K562 (cell line): ENCODE measurements at regions not wholly inside any gene's neighbourhood (a gene's known extent, or its start where the extent isn't known, plus 50 kb on each side); places are given as distances from the start of the nearest gene placed in this dataset.

Source experiments
- CTCF ChIP-seq, 3 experiments: IDR thresholded peaks in 2 of 3; conservative IDR thresholded peaks in 1 of 3; 2 replicates each; pipeline ENCODE4 v1.5.1; 2011 to 2012; ENCODE audit warnings: low read length in 3 of 3, mild to moderate bottlenecking in 3 of 3, control low read depth in 2 of 3, improper control_type of control experiment in 1 of 3, inconsistent platforms in 1 of 3, low read depth in 1 of 3, mixed read lengths in 1 of 3, moderate library complexity in 1 of 3; ENCODE audit not compliant: insufficient read depth in 2 of 3
- EGR1 ChIP-seq: fragments of 450-650 bp; conservative IDR thresholded peaks from 2 replicates; pipeline ENCODE4 v1.6.1; 2017; ENCODE audit warnings: mild to moderate bottlenecking
- NFE2L1 ChIP-seq: fragments of 450-650 bp; IDR thresholded peaks from 2 replicates; pipeline ENCODE4 v1.6.1; 2016; ENCODE audit warnings: missing genetic modification characterization, low read depth, mild to moderate bottlenecking, missing compliant biosample characterization, moderate library complexity, borderline replicate concordance
- NR2F6 ChIP-seq: fragments of 450-650 bp; formaldehyde crosslinking; IDR thresholded peaks from 2 replicates; pipeline ENCODE4 v1.4.0; 2020; ENCODE audit warnings: mild to moderate bottlenecking
- POLR2A ChIP-seq: fragments of 450-650 bp; conservative IDR thresholded peaks from 2 replicates; pipeline ENCODE4 v1.6.1; 2016
- POLR2AphosphoS5 ChIP-seq: IDR thresholded peaks from 2 replicates; pipeline ENCODE4 v1.6.1; 2011; ENCODE audit warnings: mild to moderate bottlenecking, low read depth, low read length, moderate library complexity; ENCODE audit not compliant: control insufficient read depth, insufficient read depth
- PRPF4 ChIP-seq: fragments of 200-400 bp; formaldehyde crosslinking; IDR thresholded peaks from one replicate; pipeline ENCODE4 v1.6.1; 2017; ENCODE audit warnings: low read length, low read depth, mild to moderate bottlenecking; ENCODE audit not compliant: insufficient read depth, poor library complexity, severe bottlenecking
- TAF1 ChIP-seq: IDR thresholded peaks from 2 replicates; pipeline ENCODE4 v1.6.1; 2011; ENCODE audit warnings: mild to moderate bottlenecking, low read length, moderate library complexity; ENCODE audit not compliant: insufficient read depth, control insufficient read depth, severe bottlenecking; ENCODE audit errors: extremely low read depth
- TRIM24 ChIP-seq, 2 experiments: fragments of 450-650 bp; IDR thresholded peaks; 2 replicates each; pipeline ENCODE4 v1.6.1; 2016
- TF ChIP-seq, protein P1 (sequence below): fragments of 200-600 bp; sonication (generic); IDR thresholded peaks from one replicate; pipeline ENCODE4 v1.6.1; 2012; ENCODE audit warnings: mild to moderate bottlenecking, low read depth, low read length, inconsistent platforms

DNA sequence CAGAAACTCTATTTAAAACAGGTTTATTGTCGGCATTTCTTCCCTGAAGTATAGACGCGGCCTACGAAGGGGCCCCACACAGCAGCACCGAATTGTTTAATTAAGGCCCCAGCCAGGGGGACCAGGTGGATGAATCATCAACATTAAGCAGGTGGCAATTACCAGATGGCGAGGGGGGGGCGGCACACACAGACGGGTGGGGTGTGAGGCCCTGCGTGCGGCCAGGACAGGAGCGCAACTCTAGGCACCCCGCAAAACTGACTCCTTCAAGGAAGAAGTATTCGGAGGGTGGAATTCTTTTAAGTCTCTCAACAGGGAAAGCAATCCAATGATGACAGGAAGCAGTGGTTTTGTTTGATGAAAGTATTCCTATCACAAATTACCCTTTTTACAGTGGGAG, 830.4 kb downstream of the GALR1 start:
- no peak for TF ChIP-seq TRIM24 (IDR thresholded peaks at IDR 0.05)
- TF ChIP-seq, protein P1, sequence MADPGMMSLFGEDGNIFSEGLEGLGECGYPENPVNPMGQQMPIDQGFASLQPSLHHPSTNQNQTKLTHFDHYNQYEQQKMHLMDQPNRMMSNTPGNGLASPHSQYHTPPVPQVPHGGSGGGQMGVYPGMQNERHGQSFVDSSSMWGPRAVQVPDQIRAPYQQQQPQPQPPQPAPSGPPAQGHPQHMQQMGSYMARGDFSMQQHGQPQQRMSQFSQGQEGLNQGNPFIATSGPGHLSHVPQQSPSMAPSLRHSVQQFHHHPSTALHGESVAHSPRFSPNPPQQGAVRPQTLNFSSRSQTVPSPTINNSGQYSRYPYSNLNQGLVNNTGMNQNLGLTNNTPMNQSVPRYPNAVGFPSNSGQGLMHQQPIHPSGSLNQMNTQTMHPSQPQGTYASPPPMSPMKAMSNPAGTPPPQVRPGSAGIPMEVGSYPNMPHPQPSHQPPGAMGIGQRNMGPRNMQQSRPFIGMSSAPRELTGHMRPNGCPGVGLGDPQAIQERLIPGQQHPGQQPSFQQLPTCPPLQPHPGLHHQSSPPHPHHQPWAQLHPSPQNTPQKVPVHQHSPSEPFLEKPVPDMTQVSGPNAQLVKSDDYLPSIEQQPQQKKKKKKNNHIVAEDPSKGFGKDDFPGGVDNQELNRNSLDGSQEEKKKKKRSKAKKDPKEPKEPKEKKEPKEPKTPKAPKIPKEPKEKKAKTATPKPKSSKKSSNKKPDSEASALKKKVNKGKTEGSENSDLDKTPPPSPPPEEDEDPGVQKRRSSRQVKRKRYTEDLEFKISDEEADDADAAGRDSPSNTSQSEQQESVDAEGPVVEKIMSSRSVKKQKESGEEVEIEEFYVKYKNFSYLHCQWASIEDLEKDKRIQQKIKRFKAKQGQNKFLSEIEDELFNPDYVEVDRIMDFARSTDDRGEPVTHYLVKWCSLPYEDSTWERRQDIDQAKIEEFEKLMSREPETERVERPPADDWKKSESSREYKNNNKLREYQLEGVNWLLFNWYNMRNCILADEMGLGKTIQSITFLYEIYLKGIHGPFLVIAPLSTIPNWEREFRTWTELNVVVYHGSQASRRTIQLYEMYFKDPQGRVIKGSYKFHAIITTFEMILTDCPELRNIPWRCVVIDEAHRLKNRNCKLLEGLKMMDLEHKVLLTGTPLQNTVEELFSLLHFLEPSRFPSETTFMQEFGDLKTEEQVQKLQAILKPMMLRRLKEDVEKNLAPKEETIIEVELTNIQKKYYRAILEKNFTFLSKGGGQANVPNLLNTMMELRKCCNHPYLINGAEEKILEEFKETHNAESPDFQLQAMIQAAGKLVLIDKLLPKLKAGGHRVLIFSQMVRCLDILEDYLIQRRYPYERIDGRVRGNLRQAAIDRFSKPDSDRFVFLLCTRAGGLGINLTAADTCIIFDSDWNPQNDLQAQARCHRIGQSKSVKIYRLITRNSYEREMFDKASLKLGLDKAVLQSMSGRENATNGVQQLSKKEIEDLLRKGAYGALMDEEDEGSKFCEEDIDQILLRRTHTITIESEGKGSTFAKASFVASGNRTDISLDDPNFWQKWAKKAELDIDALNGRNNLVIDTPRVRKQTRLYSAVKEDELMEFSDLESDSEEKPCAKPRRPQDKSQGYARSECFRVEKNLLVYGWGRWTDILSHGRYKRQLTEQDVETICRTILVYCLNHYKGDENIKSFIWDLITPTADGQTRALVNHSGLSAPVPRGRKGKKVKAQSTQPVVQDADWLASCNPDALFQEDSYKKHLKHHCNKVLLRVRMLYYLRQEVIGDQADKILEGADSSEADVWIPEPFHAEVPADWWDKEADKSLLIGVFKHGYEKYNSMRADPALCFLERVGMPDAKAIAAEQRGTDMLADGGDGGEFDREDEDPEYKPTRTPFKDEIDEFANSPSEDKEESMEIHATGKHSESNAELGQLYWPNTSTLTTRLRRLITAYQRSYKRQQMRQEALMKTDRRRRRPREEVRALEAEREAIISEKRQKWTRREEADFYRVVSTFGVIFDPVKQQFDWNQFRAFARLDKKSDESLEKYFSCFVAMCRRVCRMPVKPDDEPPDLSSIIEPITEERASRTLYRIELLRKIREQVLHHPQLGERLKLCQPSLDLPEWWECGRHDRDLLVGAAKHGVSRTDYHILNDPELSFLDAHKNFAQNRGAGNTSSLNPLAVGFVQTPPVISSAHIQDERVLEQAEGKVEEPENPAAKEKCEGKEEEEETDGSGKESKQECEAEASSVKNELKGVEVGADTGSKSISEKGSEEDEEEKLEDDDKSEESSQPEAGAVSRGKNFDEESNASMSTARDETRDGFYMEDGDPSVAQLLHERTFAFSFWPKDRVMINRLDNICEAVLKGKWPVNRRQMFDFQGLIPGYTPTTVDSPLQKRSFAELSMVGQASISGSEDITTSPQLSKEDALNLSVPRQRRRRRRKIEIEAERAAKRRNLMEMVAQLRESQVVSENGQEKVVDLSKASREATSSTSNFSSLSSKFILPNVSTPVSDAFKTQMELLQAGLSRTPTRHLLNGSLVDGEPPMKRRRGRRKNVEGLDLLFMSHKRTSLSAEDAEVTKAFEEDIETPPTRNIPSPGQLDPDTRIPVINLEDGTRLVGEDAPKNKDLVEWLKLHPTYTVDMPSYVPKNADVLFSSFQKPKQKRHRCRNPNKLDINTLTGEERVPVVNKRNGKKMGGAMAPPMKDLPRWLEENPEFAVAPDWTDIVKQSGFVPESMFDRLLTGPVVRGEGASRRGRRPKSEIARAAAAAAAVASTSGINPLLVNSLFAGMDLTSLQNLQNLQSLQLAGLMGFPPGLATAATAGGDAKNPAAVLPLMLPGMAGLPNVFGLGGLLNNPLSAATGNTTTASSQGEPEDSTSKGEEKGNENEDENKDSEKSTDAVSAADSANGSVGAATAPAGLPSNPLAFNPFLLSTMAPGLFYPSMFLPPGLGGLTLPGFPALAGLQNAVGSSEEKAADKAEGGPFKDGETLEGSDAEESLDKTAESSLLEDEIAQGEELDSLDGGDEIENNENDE = no peak
- TF ChIP-seq POLR2AphosphoS5 = no peak
- no peak for TF ChIP-seq NR2F6 (CRISPR knock-in tag)
- TF ChIP-seq PRPF4 = no peak
- no peak for TF ChIP-seq EGR1
- TF ChIP-seq NFE2L1 (tag) = no peak
- TF ChIP-seq CTCF (IDR thresholded peaks at IDR 0.05 in 2 of 3, conservative IDR thresholded peaks at IDR 0.05 in 1 of 3; ENCODE audit: insufficient read depth in 2 of 3, low read depth in 1 of 3, low read length in 3 of 3) = no peak
- no peak for TF ChIP-seq POLR2A
- TF ChIP-seq TAF1 = no peak
